ENCODE measurements at regions not wholly inside any gene's neighbourhood (a gene's known extent, or its start where the extent isn't known, plus 50 kb on each side); places are given as distances from the start of the nearest gene placed in this dataset.

DNA sequence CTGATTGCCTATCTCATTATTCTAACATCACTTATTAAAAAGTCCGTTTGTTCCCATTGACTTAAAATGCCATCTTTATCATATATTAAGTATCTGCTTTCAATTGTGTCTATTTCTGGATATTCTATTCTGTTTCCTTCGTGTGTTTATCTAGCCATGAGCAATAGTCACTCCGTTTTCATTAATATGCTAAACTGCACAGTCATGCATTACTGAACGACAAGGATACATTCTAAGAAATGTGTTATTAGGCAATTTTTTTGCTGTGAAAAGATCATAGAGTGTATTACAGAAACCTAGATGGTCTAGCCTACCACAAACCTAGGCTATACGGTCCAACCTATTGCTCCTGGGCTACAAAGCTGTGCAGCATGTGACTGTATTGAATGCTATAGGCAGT is 482.9 kb downstream of the IRX1 start:
- TF ChIP-seq POLR2AphosphoS5 (IDR thresholded peaks at IDR 0.05; ENCODE audit: low read depth) (no peak), ZNF331 (CRISPR knock-in tag; IDR thresholded peaks at IDR 0.05; ENCODE audit: low read depth) (no peak), CREB1 (CRISPR knock-in tag; IDR thresholded peaks at IDR 0.05; ENCODE audit: low read depth) (no peak), EZH2 (IDR thresholded peaks at IDR 0.05; ENCODE audit: low read depth, unreplicated experiment) (no peak), ZNF114 (CRISPR knock-in tag; IDR thresholded peaks at IDR 0.05) (no peak)
- TF ChIP-seq, protein P1, sequence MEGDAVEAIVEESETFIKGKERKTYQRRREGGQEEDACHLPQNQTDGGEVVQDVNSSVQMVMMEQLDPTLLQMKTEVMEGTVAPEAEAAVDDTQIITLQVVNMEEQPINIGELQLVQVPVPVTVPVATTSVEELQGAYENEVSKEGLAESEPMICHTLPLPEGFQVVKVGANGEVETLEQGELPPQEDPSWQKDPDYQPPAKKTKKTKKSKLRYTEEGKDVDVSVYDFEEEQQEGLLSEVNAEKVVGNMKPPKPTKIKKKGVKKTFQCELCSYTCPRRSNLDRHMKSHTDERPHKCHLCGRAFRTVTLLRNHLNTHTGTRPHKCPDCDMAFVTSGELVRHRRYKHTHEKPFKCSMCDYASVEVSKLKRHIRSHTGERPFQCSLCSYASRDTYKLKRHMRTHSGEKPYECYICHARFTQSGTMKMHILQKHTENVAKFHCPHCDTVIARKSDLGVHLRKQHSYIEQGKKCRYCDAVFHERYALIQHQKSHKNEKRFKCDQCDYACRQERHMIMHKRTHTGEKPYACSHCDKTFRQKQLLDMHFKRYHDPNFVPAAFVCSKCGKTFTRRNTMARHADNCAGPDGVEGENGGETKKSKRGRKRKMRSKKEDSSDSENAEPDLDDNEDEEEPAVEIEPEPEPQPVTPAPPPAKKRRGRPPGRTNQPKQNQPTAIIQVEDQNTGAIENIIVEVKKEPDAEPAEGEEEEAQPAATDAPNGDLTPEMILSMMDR (conservative IDR thresholded peaks at IDR 0.05; ENCODE audit: low read depth in 2 of 2) = no peak
- TF ChIP-seq, protein P2, sequence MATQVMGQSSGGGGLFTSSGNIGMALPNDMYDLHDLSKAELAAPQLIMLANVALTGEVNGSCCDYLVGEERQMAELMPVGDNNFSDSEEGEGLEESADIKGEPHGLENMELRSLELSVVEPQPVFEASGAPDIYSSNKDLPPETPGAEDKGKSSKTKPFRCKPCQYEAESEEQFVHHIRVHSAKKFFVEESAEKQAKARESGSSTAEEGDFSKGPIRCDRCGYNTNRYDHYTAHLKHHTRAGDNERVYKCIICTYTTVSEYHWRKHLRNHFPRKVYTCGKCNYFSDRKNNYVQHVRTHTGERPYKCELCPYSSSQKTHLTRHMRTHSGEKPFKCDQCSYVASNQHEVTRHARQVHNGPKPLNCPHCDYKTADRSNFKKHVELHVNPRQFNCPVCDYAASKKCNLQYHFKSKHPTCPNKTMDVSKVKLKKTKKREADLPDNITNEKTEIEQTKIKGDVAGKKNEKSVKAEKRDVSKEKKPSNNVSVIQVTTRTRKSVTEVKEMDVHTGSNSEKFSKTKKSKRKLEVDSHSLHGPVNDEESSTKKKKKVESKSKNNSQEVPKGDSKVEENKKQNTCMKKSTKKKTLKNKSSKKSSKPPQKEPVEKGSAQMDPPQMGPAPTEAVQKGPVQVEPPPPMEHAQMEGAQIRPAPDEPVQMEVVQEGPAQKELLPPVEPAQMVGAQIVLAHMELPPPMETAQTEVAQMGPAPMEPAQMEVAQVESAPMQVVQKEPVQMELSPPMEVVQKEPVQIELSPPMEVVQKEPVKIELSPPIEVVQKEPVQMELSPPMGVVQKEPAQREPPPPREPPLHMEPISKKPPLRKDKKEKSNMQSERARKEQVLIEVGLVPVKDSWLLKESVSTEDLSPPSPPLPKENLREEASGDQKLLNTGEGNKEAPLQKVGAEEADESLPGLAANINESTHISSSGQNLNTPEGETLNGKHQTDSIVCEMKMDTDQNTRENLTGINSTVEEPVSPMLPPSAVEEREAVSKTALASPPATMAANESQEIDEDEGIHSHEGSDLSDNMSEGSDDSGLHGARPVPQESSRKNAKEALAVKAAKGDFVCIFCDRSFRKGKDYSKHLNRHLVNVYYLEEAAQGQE (IDR thresholded peaks at IDR 0.05; ENCODE audit: unreplicated experiment) = no peak

All from GM23338 (cell line).